ENCODE measurements at regions not wholly inside any gene's neighbourhood (a gene's known extent, or its start where the extent isn't known, plus 50 kb on each side); places are given as distances from the start of the nearest gene placed in this dataset.

- H3K9me3 ChIP-seq (replicated peaks) = no peaks in the 10 kb centered on the region
- peaks cover 13% of the 10 kb centered on the region for H3K27me3 ChIP-seq (ENCODE audit: low read depth)
Measured at GRCh38 chr2:219876931-219877330, 249.5 kb downstream of the SLC4A3 start.

GRCh38 chr2:219877728-219878127 lies 250.3 kb downstream of the SLC4A3 start:
- Histone ChIP-seq H3K27me3 (ENCODE audit: low read depth) (peaks cover 12% of the 10 kb centered on the region), H3K27ac (replicated peaks) (no peak overlapping the region), H3K4me1 (no peaks in the 10 kb centered on the region), H3K36me3 (no peaks in the 10 kb centered on the region), H3K4me3 (no peak overlapping the region), H3K9me3 (replicated peaks) (no peaks in the 10 kb centered on the region)
- intact Hi-C loops (cut with micrococcal nuclease) = no loop called here
- DNase-seq = no peak
- TF ChIP-seq CTCF (IDR thresholded peaks at IDR 0.05; ENCODE audit: borderline replicate concordance) = no peak

More at GRCh38 chr2:219876931-219877330, 249.5 kb downstream of the SLC4A3 start:
- Histone ChIP-seq H3K36me3 (no peaks in the 10 kb centered on the region), H3K4me1 (no peaks in the 10 kb centered on the region), H3K4me3 (no peak overlapping the region), H3K27ac (replicated peaks) (no peak overlapping the region)
- intact Hi-C loops (cut with micrococcal nuclease) = no loop called here
- no peak for TF ChIP-seq CTCF (IDR thresholded peaks at IDR 0.05; ENCODE audit: borderline replicate concordance)
- no peak for DNase-seq

- Histone ChIP-seq H3K27me3 (ENCODE audit: low read depth) (peaks cover 6% of the 10 kb centered on the region), H3K36me3 (no peaks in the 10 kb centered on the region), H3K4me1 (no peaks in the 10 kb centered on the region), H3K9me3 (replicated peaks) (no peaks in the 10 kb centered on the region), H3K4me3 (no peak overlapping the region), H3K27ac (replicated peaks) (no peak overlapping the region)
- TF ChIP-seq CTCF (IDR thresholded peaks at IDR 0.05; ENCODE audit: borderline replicate concordance) = no peak
- intact Hi-C loops (cut with micrococcal nuclease) = no loop called here
- DNase-seq = no peak
Measured at GRCh38 chr2:219878516-219878915, 251.1 kb downstream of the SLC4A3 start.

- no peak overlapping the region for H3K27ac ChIP-seq (replicated peaks)
- DNase-seq = no peak
- no peaks in the 10 kb centered on the region for H3K9me3 ChIP-seq (replicated peaks)
- no peaks in the 10 kb centered on the region for H3K4me1 ChIP-seq
- H3K4me3 ChIP-seq = no peak overlapping the region
- H3K27me3 ChIP-seq (ENCODE audit: low read depth) = peaks cover 11% of the 10 kb centered on the region
- H3K36me3 ChIP-seq = no peaks in the 10 kb centered on the region
- no peak for TF ChIP-seq CTCF (IDR thresholded peaks at IDR 0.05; ENCODE audit: borderline replicate concordance)
- intact Hi-C loops (cut with micrococcal nuclease) = no loop called here
Measured at GRCh38 chr2:219881851-219882250, 254.4 kb downstream of the SLC4A3 start.

GRCh38 chr2:219886615-219887014 lies 259.2 kb downstream of the SLC4A3 start:
- no peaks in the 10 kb centered on the region for H3K4me1 ChIP-seq
- no peak for TF ChIP-seq CTCF (IDR thresholded peaks at IDR 0.05; ENCODE audit: borderline replicate concordance)
- no peaks in the 10 kb centered on the region for H3K9me3 ChIP-seq (replicated peaks)
- peaks cover 7% of the 10 kb centered on the region for H3K27me3 ChIP-seq (ENCODE audit: low read depth)
- H3K36me3 ChIP-seq = no peaks in the 10 kb centered on the region
- no peak overlapping the region for H3K27ac ChIP-seq (replicated peaks)
- DNase-seq = no peak
- intact Hi-C loops (cut with micrococcal nuclease) = no loop called here
- no peak overlapping the region for H3K4me3 ChIP-seq

GRCh38 chr2:219887870-219888269 lies 260.4 kb downstream of the SLC4A3 start:
- no peaks in the 10 kb centered on the region for H3K36me3 ChIP-seq
- H3K4me3 ChIP-seq = no peak overlapping the region
- no peaks in the 10 kb centered on the region for H3K4me1 ChIP-seq
- DNase-seq = no peak
- no peaks in the 10 kb centered on the region for H3K9me3 ChIP-seq (replicated peaks)
- intact Hi-C loops (cut with micrococcal nuclease) = no loop called here
- H3K27me3 ChIP-seq (ENCODE audit: low read depth) = peaks cover 7% of the 10 kb centered on the region
- no peak overlapping the region for H3K27ac ChIP-seq (replicated peaks)
- TF ChIP-seq CTCF (IDR thresholded peaks at IDR 0.05; ENCODE audit: borderline replicate concordance) = no peak
